WI38 (cell line): ENCODE measurements at regions not wholly inside any gene's neighbourhood (a gene's known extent, or its start where the extent isn't known, plus 50 kb on each side); places are given as distances from the start of the nearest gene placed in this dataset.

ENCODE experiments used
- H3K4me3 ChIP-seq: 2 replicates; pipeline ENCODE4 v1.5.1; 2011; ENCODE audit warnings: low read depth, mild to moderate bottlenecking, control low read depth, low read length
- CTCF ChIP-seq: IDR thresholded peaks from 2 replicates; pipeline ENCODE4 v1.5.1; 2012; ENCODE audit warnings: low read depth, mild to moderate bottlenecking, control low read depth, low read length

GRCh38 chr3:80836395-80836794 lies 925.0 kb downstream of the GBE1 start:
- TF ChIP-seq CTCF, result no peak
- H3K4me3 ChIP-seq, result no peak overlapping the region

DNA sequence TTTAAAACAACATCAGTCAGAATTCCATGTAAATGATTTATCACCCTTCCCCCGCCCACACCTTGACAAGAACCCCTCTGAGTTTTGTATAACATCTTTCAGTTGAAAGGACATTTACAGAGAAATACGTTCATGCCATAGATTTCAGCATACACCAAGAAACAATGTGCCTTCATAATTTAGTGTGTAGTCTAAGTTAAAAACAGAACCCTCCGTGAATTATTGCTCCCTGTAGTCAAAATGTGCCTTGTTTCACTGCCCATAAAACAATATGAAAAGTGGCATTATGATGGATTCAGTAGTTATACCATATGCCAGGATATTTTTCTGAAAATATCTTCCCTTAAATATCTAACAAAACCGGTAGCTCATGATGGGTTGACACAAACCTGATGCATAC lies 953.9 kb downstream of the GBE1 start:
- H3K4me3 ChIP-seq, result no peak overlapping the region
- TF ChIP-seq CTCF, result no peak

DNA sequence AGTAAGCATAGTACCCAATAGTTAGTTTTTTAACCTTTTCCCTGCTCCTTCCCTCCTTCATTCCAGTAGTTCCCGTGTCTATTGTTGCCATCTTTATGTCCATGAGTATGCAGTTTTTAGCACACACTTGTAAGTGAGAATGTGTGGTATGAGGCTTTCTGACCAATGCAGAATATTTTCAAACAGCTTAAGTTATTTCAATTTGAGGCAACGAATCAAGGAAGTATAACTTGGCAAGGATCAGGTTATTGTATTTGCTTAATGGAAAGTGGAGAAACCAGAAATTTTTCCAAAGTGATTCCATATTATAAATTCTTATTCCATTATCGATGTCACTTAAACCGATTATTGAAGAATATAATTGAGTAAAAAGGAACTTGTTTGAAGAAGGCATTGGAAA lies 954.8 kb downstream of the GBE1 start:
- no peak overlapping the region for H3K4me3 ChIP-seq
- TF ChIP-seq CTCF, result no peak

- no peak overlapping the region for H3K4me3 ChIP-seq
- no peak for TF ChIP-seq CTCF
These were observed 972.5 kb downstream of the GBE1 start for GRCh38 chr3:80788914-80789313.

DNA sequence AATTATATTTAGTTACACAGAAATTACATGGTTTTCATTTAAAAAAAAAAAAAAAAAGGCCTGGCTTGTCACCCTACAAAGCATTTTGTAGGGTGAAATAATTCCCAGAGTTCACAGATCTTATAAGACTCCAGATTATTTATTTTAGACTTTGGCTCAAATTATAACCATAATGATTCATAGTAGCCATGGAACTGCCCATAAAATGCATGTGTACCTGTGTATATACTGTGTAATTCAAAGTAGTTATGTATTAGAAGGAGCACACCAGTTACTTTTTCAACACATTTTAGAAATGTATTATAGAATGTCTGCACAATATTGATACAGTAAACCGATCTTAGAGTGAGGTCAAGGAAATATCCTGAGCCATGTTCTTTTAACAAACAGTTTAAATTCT lies 975.6 kb downstream of the GBE1 start:
- TF ChIP-seq CTCF, result no peak
- no peak overlapping the region for H3K4me3 ChIP-seq

DNA sequence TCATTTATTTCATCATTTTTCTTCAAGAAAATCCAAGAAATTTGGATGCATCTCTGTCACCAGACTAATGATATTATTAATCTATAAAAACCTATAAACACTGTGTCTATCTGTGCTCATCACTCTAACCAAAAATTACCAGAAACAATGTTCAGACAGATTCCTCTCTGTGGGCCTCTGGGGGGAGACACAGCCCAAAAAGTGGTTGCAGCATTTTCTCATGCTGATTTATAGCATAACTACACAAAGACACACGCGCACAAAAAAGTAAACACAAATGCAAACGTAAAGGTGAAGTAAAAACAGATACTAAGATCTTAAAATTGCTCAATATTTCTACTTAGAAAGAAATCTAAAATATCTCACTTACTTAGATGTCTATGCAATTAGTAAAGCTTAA lies 976.0 kb downstream of the GBE1 start:
- H3K4me3 ChIP-seq, result no peak overlapping the region
- no peak for TF ChIP-seq CTCF

GRCh38 chr3:80771085-80771484 lies 990.4 kb downstream of the GBE1 start:
- H3K4me3 ChIP-seq, result no peak overlapping the region
- no peak for TF ChIP-seq CTCF
